Activated naive CD8-positive, alpha-beta T cell (primary cell): ENCODE measurements at regions not wholly inside any gene's neighbourhood (a gene's known extent, or its start where the extent isn't known, plus 50 kb on each side); places are given as distances from the start of the nearest gene placed in this dataset.
"Not testable (repeated sequence)": the region's sequence is repeated elsewhere in the genome, so short reads cannot be mapped to it uniquely, and the experiment has no call there.

Source experiments
- H3K27ac Mint-ChIP-seq: one replicate; pipeline ENCODE4 v1.8.0; 2021; ENCODE audit warnings: mixed read lengths
- H3K27me3 Mint-ChIP-seq: one replicate; pipeline ENCODE4 v1.8.0; 2021; ENCODE audit warnings: mixed read lengths
- H3K36me3 Mint-ChIP-seq: one replicate; pipeline ENCODE4 v1.8.0; 2021; ENCODE audit warnings: mixed read lengths
- H3K4me1 Mint-ChIP-seq: one replicate; pipeline ENCODE4 v1.8.0; 2021; ENCODE audit warnings: low read depth, mixed read lengths
- H3K4me3 Mint-ChIP-seq: one replicate; pipeline ENCODE4 v1.8.0; 2021; ENCODE audit warnings: mild to moderate bottlenecking, mixed read lengths
- H3K9me3 Mint-ChIP-seq: one replicate; pipeline ENCODE4 v1.8.0; 2021; ENCODE audit warnings: low read depth, mixed read lengths

- H3K4me3 Mint-ChIP-seq = no peak overlapping the region
- no peaks in the 10 kb centered on the region for H3K4me1 Mint-ChIP-seq
- peaks cover 12% of the 10 kb centered on the region for H3K36me3 Mint-ChIP-seq
- H3K9me3 Mint-ChIP-seq = peaks cover 11% of the 10 kb centered on the region
- peaks cover 20% of the 10 kb centered on the region for H3K27me3 Mint-ChIP-seq
- H3K27ac Mint-ChIP-seq = no peak overlapping the region
Measured at GRCh38 chr15:60272623-60273022, 125.2 kb downstream of the ANXA2 start.

GRCh38 chr15:60275624-60276023, 122.2 kb downstream of the ANXA2 start:
- peaks cover 11% of the 10 kb centered on the region for H3K9me3 Mint-ChIP-seq
- H3K36me3 Mint-ChIP-seq = peaks cover 12% of the 10 kb centered on the region
- H3K4me3 Mint-ChIP-seq = no peak overlapping the region
- H3K4me1 Mint-ChIP-seq = no peaks in the 10 kb centered on the region
- no peak overlapping the region for H3K27ac Mint-ChIP-seq
- peaks cover 24% of the 10 kb centered on the region for H3K27me3 Mint-ChIP-seq

GRCh38 chr15:60278879-60279278, 118.9 kb downstream of the ANXA2 start:
- H3K27me3 Mint-ChIP-seq = peaks cover 13% of the 10 kb centered on the region
- peaks cover 11% of the 10 kb centered on the region for H3K9me3 Mint-ChIP-seq
- H3K4me1 Mint-ChIP-seq = no peaks in the 10 kb centered on the region

GRCh38 chr15:60280259-60280658, 117.5 kb downstream of the ANXA2 start:
- Mint-ChIP-seq H3K4me1 (no peaks in the 10 kb centered on the region), H3K36me3 (peaks cover 10% of the 10 kb centered on the region), H3K9me3 (peaks cover 8% of the 10 kb centered on the region), H3K27ac (no peak overlapping the region), H3K4me3 (no peak overlapping the region), H3K27me3 (peaks cover 10% of the 10 kb centered on the region)

More at GRCh38 chr15:60278879-60279278, 118.9 kb downstream of the ANXA2 start:
- Mint-ChIP-seq H3K27ac (no peak overlapping the region), H3K36me3 (peaks cover 12% of the 10 kb centered on the region), H3K4me3 (no peak overlapping the region)

GRCh38 chr15:60283936-60284335, 113.8 kb downstream of the ANXA2 start:
- H3K27ac Mint-ChIP-seq = no peak overlapping the region
- H3K9me3 Mint-ChIP-seq = peaks cover 4% of the 10 kb centered on the region
- peaks cover 9% of the 10 kb centered on the region for H3K27me3 Mint-ChIP-seq
- no peaks in the 10 kb centered on the region for H3K4me1 Mint-ChIP-seq
- H3K4me3 Mint-ChIP-seq = no peak overlapping the region
- no peaks in the 10 kb centered on the region for H3K36me3 Mint-ChIP-seq

GRCh38 chr15:60295901-60296300, 101.9 kb downstream of the ANXA2 start:
- H3K4me3 Mint-ChIP-seq, H3K27ac Mint-ChIP-seq, H3K36me3 Mint-ChIP-seq, H3K4me1 Mint-ChIP-seq, H3K9me3 Mint-ChIP-seq, H3K27me3 Mint-ChIP-seq: not testable (repeated sequence)

GRCh38 chr15:60297047-60297446, 100.7 kb downstream of the ANXA2 start:
- Mint-ChIP-seq H3K4me1 (no peaks in the 10 kb centered on the region), H3K27me3 (no peaks in the 10 kb centered on the region), H3K9me3 (peaks cover 4% of the 10 kb centered on the region), H3K27ac (no peak overlapping the region), H3K36me3 (no peaks in the 10 kb centered on the region), H3K4me3 (no peak overlapping the region)
